ENCODE measurements at regions not wholly inside any gene's neighbourhood (a gene's known extent, or its start where the extent isn't known, plus 50 kb on each side); places are given as distances from the start of the nearest gene placed in this dataset.
"Not testable (repeated sequence)": the region's sequence is repeated elsewhere in the genome, so short reads cannot be mapped to it uniquely, and the experiment has no call there.

GRCh38 chr5:56375011-56375410, 141.9 kb upstream of the ANKRD55 start:
- DNase-seq (no peak), ATAC-seq (no peak)
- H3K27ac Mint-ChIP-seq: no peak overlapping the region
- no peaks in the 10 kb centered on the region for H3K4me1 Mint-ChIP-seq
- H3K36me3 Mint-ChIP-seq: peaks cover 0 to 7% (median 5%) of the 10 kb centered on the region in 3 donors
- H3K9me3 Mint-ChIP-seq: peaks cover 0 to 10% (median 2%) of the 10 kb centered on the region in 9 donors
- H3K4me3 Mint-ChIP-seq: no peak overlapping the region
- no peaks in the 10 kb centered on the region for H3K27me3 Mint-ChIP-seq
- POLR2A ChIA-PET: no interaction called here

GRCh38 chr5:56372491-56372890, 139.4 kb upstream of the ANKRD55 start:
- DNase-seq, H3K27ac Mint-ChIP-seq, ATAC-seq, H3K36me3 Mint-ChIP-seq, H3K27me3 Mint-ChIP-seq, H3K4me1 Mint-ChIP-seq, H3K4me3 Mint-ChIP-seq, POLR2A ChIA-PET: not testable (repeated sequence)
- peaks cover 0 to 10% (median 2%) of the 10 kb centered on the region in 9 donors for H3K9me3 Mint-ChIP-seq

GRCh38 chr5:56369361-56369811, 136.3 kb upstream of the ANKRD55 start:
- H3K27me3 Mint-ChIP-seq: peaks cover 0 to 2% (median 0%) of the 10 kb centered on the region in 5 donors
- no peak overlapping the region for H3K27ac Mint-ChIP-seq

GRCh38 chr5:56367748-56368147, 134.6 kb upstream of the ANKRD55 start:
- no peak overlapping the region for H3K27ac Mint-ChIP-seq
- H3K9me3 Mint-ChIP-seq: peaks cover 0 to 15% (median under 1%) of the 10 kb centered on the region in 9 donors
- H3K4me1 Mint-ChIP-seq: no peaks in the 10 kb centered on the region
- no peak for ATAC-seq
- peaks cover 0 to 4% (median 0%) of the 10 kb centered on the region in 3 donors for H3K36me3 Mint-ChIP-seq
- POLR2A ChIA-PET: no interaction called here
- no peak overlapping the region for H3K4me3 Mint-ChIP-seq
- H3K27me3 Mint-ChIP-seq: peaks cover 0 to 4% (median 0%) of the 10 kb centered on the region in 5 donors
- no peak for DNase-seq

More at GRCh38 chr5:56369361-56369811, 136.3 kb upstream of the ANKRD55 start:
- POLR2A ChIA-PET: no interaction called here
- ATAC-seq: no peak
- Mint-ChIP-seq H3K4me1 (no peaks in the 10 kb centered on the region), H3K36me3 (peaks cover 0 to 2% (median 0%) of the 10 kb centered on the region in 3 donors), H3K9me3 (peaks cover 0 to 2% (median 0%) of the 10 kb centered on the region in 9 donors), H3K4me3 (no peak overlapping the region)
- DNase-seq: no peak

- Mint-ChIP-seq H3K9me3 (peaks cover 0 to 15% (median 2%) of the 10 kb centered on the region in 9 donors), H3K4me3 (no peak overlapping the region), H3K4me1 (no peaks in the 10 kb centered on the region), H3K36me3 (peaks cover 0 to 5% (median 0%) of the 10 kb centered on the region in 3 donors), H3K27ac (peak overlapping the region in 1 of 10 donors; percentile 66), H3K27me3 (peaks cover 0 to 4% (median 0%) of the 10 kb centered on the region in 5 donors)
- POLR2A ChIA-PET: no interaction called here
- DNase-seq: no peak
- ATAC-seq: no peak
Observed at GRCh38 chr5:56366986-56367385, 133.9 kb upstream of the ANKRD55 start.

- H3K27ac Mint-ChIP-seq: no peak overlapping the region
- H3K9me3 Mint-ChIP-seq: peaks cover 0 to 15% (median 0%) of the 10 kb centered on the region in 9 donors
- ATAC-seq (no peak), DNase-seq (no peak)
- H3K36me3 Mint-ChIP-seq: peaks cover 0 to 3% (median 0%) of the 10 kb centered on the region in 3 donors
- no peak overlapping the region for H3K4me3 Mint-ChIP-seq
- H3K27me3 Mint-ChIP-seq: peaks cover 0 to 4% (median 0%) of the 10 kb centered on the region in 5 donors
- POLR2A ChIA-PET: interaction anchor here (0.6 kb wide), 2 partner anchors 326 to 1159 kb away, joined by 3 to 5 read pairs; no protein-coding TSS in a partner anchor
- H3K4me1 Mint-ChIP-seq: peaks cover 4 to 9% (median 5%) of the 10 kb centered on the region in 4 donors
Observed at GRCh38 chr5:56361398-56361797, 128.3 kb upstream of the ANKRD55 start.

GRCh38 chr5:56360816-56361215, 127.7 kb upstream of the ANKRD55 start:
- H3K4me3 Mint-ChIP-seq: no peak overlapping the region
- ATAC-seq (no peak), DNase-seq (no peak)
- H3K9me3 Mint-ChIP-seq: peaks cover 0 to 15% (median 0%) of the 10 kb centered on the region in 9 donors
- H3K4me1 Mint-ChIP-seq: peaks cover 4 to 9% (median 5%) of the 10 kb centered on the region in 4 donors
- H3K27me3 Mint-ChIP-seq: peaks cover 0 to 4% (median 0%) of the 10 kb centered on the region in 5 donors
- peaks cover 0 to 3% (median 0%) of the 10 kb centered on the region in 3 donors for H3K36me3 Mint-ChIP-seq
- H3K27ac Mint-ChIP-seq: no peak overlapping the region
- POLR2A ChIA-PET: interaction anchor here (0.6 kb wide), 2 partner anchors 326 to 1158 kb away, joined by 3 to 5 read pairs; no protein-coding TSS in a partner anchor

GRCh38 chr5:56359809-56360685, 126.9 kb upstream of the ANKRD55 start:
- DNase-seq: no peak
- H3K27ac Mint-ChIP-seq: no peak overlapping the region

GRCh38 chr5:56358703-56359681, 125.9 kb upstream of the ANKRD55 start:
- Mint-ChIP-seq H3K27me3 (peaks cover 0 to 2% (median 0%) of the 10 kb centered on the region in 5 donors), H3K9me3 (peaks cover 0 to 10% (median 0%) of the 10 kb centered on the region in 9 donors), H3K36me3 (peaks cover 0 to 3% (median 0%) of the 10 kb centered on the region in 3 donors), H3K4me3 (no peak overlapping the region), H3K4me1 (peaks cover 5 to 9% (median 6%) of the 10 kb centered on the region in 4 donors), H3K27ac (peak overlapping the region in 1 of 10 donors; percentile 71)
- POLR2A ChIA-PET: no interaction called here
- DNase-seq (no peak), ATAC-seq (no peak)

More at GRCh38 chr5:56359809-56360685, 126.9 kb upstream of the ANKRD55 start:
- Mint-ChIP-seq H3K27me3 (peaks cover 0 to 4% (median 0%) of the 10 kb centered on the region in 5 donors), H3K4me3 (no peak overlapping the region), H3K36me3 (peaks cover 0 to 3% (median 0%) of the 10 kb centered on the region in 3 donors), H3K4me1 (peaks cover 4 to 9% (median 5%) of the 10 kb centered on the region in 4 donors), H3K9me3 (peaks cover 0 to 15% (median 0%) of the 10 kb centered on the region in 9 donors)
- POLR2A ChIA-PET: no interaction called here
- ATAC-seq: no peak

- POLR2A ChIA-PET: no interaction called here
- Mint-ChIP-seq H3K36me3 (peaks cover 0 to 3% (median 0%) of the 10 kb centered on the region in 3 donors), H3K4me3 (no peak overlapping the region), H3K4me1 (peaks cover 5 to 9% (median 6%) of the 10 kb centered on the region in 4 donors), H3K9me3 (peaks cover 0 to 5% (median 0%) of the 10 kb centered on the region in 9 donors), H3K27ac (no peak overlapping the region), H3K27me3 (no peaks in the 10 kb centered on the region)
- DNase-seq (no peak), ATAC-seq (no peak)
Observed at GRCh38 chr5:56358046-56358445, 124.9 kb upstream of the ANKRD55 start.

- Mint-ChIP-seq H3K36me3 (no peaks in the 10 kb centered on the region), H3K27me3 (no peaks in the 10 kb centered on the region), H3K9me3 (peaks cover 0 to 2% (median 0%) of the 10 kb centered on the region in 9 donors), H3K27ac (no peak overlapping the region), H3K4me3 (no peak overlapping the region), H3K4me1 (peaks cover 5 to 9% (median 6%) of the 10 kb centered on the region in 4 donors)
- DNase-seq (no peak), ATAC-seq (no peak)
- POLR2A ChIA-PET: no interaction called here
Observed at GRCh38 chr5:56357426-56357825, 124.3 kb upstream of the ANKRD55 start.

GRCh38 chr5:56356836-56357160, 123.7 kb upstream of the ANKRD55 start:
- H3K27me3 Mint-ChIP-seq: no peaks in the 10 kb centered on the region
- POLR2A ChIA-PET: no interaction called here
- peaks cover 0 to 2% (median 0%) of the 10 kb centered on the region in 9 donors for H3K9me3 Mint-ChIP-seq
- H3K36me3 Mint-ChIP-seq: no peaks in the 10 kb centered on the region
- no peak overlapping the region for H3K4me3 Mint-ChIP-seq
- no peak overlapping the region for H3K27ac Mint-ChIP-seq
- DNase-seq (no peak), ATAC-seq (no peak)
- H3K4me1 Mint-ChIP-seq: peaks cover 5 to 9% (median 6%) of the 10 kb centered on the region in 4 donors
